ENCODE measurements at regions not wholly inside any gene's neighbourhood (a gene's known extent, or its start where the extent isn't known, plus 50 kb on each side); places are given as distances from the start of the nearest gene placed in this dataset.

GRCh38 chr14:54343272-54344121, 53.3 kb upstream of the CDKN3 start:
- no peak overlapping the region for H3K27ac ChIP-seq (ENCODE audit: low read depth, low read length)
- H3K9me3 Mint-ChIP-seq, result peaks cover 0 to 1% (median 0%) of the 10 kb centered on the region in 11 donors
- no peak for ATAC-seq
- no peaks in the 10 kb centered on the region for H3K27me3 ChIP-seq (ENCODE audit: control insufficient read depth in 2 of 2, insufficient read depth in 2 of 2, low read length in 2 of 2)
- no peaks in the 10 kb centered on the region for H3K4me1 ChIP-seq (ENCODE audit: control insufficient read depth in 2 of 2, insufficient read depth in 2 of 2, low read length in 2 of 2)
- H3K27me3 Mint-ChIP-seq, result peaks cover 0 to 13% (median 6%) of the 10 kb centered on the region in 5 donors
- DNase-seq, result no peak
- ChIA-PET POLR2A (no interaction called here), CTCF (no interaction called here)
- H3K4me3 ChIP-seq (ENCODE audit: low read length), result no peak overlapping the region
- no peaks in the 10 kb centered on the region for H3K36me3 ChIP-seq (ENCODE audit: control insufficient read depth in 2 of 3, insufficient read depth in 3 of 3, low read length in 3 of 3)
- H3K27ac Mint-ChIP-seq, result no peak overlapping the region
- H3K9me3 ChIP-seq (ENCODE audit: control insufficient read depth in 2 of 3, low read length in 3 of 3), result no peaks in the 10 kb centered on the region
- no peaks in the 10 kb centered on the region for H3K36me3 Mint-ChIP-seq
- intact Hi-C loops (cut with micrococcal nuclease), result no loop called here
- peaks cover 0 to 2% (median 0%) of the 10 kb centered on the region in 7 donors for H3K4me1 Mint-ChIP-seq
- H3K4me3 Mint-ChIP-seq, result no peak overlapping the region

- H3K4me1 ChIP-seq (ENCODE audit: control insufficient read depth in 2 of 2, insufficient read depth in 2 of 2, low read length in 2 of 2), result no peaks in the 10 kb centered on the region
Observed at GRCh38 chr14:54344445-54344844, 52.4 kb upstream of the CDKN3 start.

GRCh38 chr14:54346257-54346656, 50.5 kb upstream of the CDKN3 start:
- peaks cover 0 to 2% (median 0%) of the 10 kb centered on the region in 11 donors for H3K9me3 Mint-ChIP-seq
- CTCF ChIA-PET, result no interaction called here
- no peak overlapping the region for H3K27ac ChIP-seq (ENCODE audit: low read depth, low read length)
- no peaks in the 10 kb centered on the region for H3K4me1 ChIP-seq (ENCODE audit: control insufficient read depth in 2 of 2, insufficient read depth in 2 of 2, low read length in 2 of 2)
- ATAC-seq (no peak), DNase-seq (no peak)
- no peaks in the 10 kb centered on the region for H3K36me3 Mint-ChIP-seq
- no peak overlapping the region for H3K4me3 Mint-ChIP-seq
- peaks cover 0 to 5% (median 0%) of the 10 kb centered on the region in 7 donors for H3K4me1 Mint-ChIP-seq
- H3K27me3 ChIP-seq (ENCODE audit: control insufficient read depth in 2 of 2, insufficient read depth in 2 of 2, low read length in 2 of 2), result no peaks in the 10 kb centered on the region
- POLR2A ChIA-PET, result no interaction called here
- no peak overlapping the region for H3K27ac Mint-ChIP-seq
- intact Hi-C loops (cut with micrococcal nuclease), result no loop called here
- no peaks in the 10 kb centered on the region for H3K36me3 ChIP-seq (ENCODE audit: control insufficient read depth in 2 of 3, insufficient read depth in 3 of 3, low read length in 3 of 3)
- H3K27me3 Mint-ChIP-seq, result peaks cover 9 to 26% (median 19%) of the 10 kb centered on the region in 5 donors
- H3K9me3 ChIP-seq (ENCODE audit: control insufficient read depth in 2 of 3, low read length in 3 of 3), result no peaks in the 10 kb centered on the region
- H3K4me3 ChIP-seq (ENCODE audit: low read length), result no peak overlapping the region

More at GRCh38 chr14:54344445-54344844, 52.4 kb upstream of the CDKN3 start:
- ChIA-PET POLR2A (no interaction called here), CTCF (no interaction called here)
- peaks cover 0 to 5% (median 0%) of the 10 kb centered on the region in 7 donors for H3K4me1 Mint-ChIP-seq
- H3K4me3 Mint-ChIP-seq, result no peak overlapping the region
- H3K9me3 Mint-ChIP-seq, result peaks cover 0 to 1% (median 0%) of the 10 kb centered on the region in 11 donors
- DNase-seq, result no peak
- Histone ChIP-seq H3K27me3 (ENCODE audit: control insufficient read depth in 2 of 2, insufficient read depth in 2 of 2, low read length in 2 of 2) (no peaks in the 10 kb centered on the region), H3K36me3 (ENCODE audit: control insufficient read depth in 2 of 3, insufficient read depth in 3 of 3, low read length in 3 of 3) (no peaks in the 10 kb centered on the region), H3K9me3 (ENCODE audit: control insufficient read depth in 2 of 3, low read length in 3 of 3) (no peaks in the 10 kb centered on the region), H3K4me3 (ENCODE audit: low read length) (no peak overlapping the region), H3K27ac (ENCODE audit: low read depth, low read length) (no peak overlapping the region)
- no peak overlapping the region for H3K27ac Mint-ChIP-seq
- intact Hi-C loops (cut with micrococcal nuclease), result no loop called here
- ATAC-seq, result no peak
- peaks cover 0 to 20% (median 10%) of the 10 kb centered on the region in 5 donors for H3K27me3 Mint-ChIP-seq
- H3K36me3 Mint-ChIP-seq, result no peaks in the 10 kb centered on the region

All from naive thymus-derived CD4-positive, alpha-beta T cell (primary cell).